Mammary epithelial cell (primary cell): ENCODE measurements at regions not wholly inside any gene's neighbourhood (a gene's known extent, or its start where the extent isn't known, plus 50 kb on each side); places are given as distances from the start of the nearest gene placed in this dataset.

Source experiments
- CTCF ChIP-seq, 2 donors: IDR thresholded peaks in 1 of 2; conservative IDR thresholded peaks in 1 of 2; 2 replicates each; pipeline ENCODE4 v1.5.1; 2011 to 2012; ENCODE audit warnings: inconsistent platforms in 2 of 2, low read length in 2 of 2, mild to moderate bottlenecking in 2 of 2, control low read depth in 1 of 2, low read depth in 1 of 2; ENCODE audit not compliant: insufficient read depth in 1 of 2; ENCODE audit errors: extremely low read depth in 1 of 2
- EZH2 ChIP-seq: IDR thresholded peaks from 2 replicates; pipeline ENCODE4 v1.6.1; 2012; ENCODE audit warnings: low read length, inconsistent platforms, borderline replicate concordance

GRCh38 chr2:78553866-78554647 is 471.4 kb upstream of the REG3G start:
- no peak for TF ChIP-seq CTCF (conservative IDR thresholded peaks at IDR 0.05 in 1 of 2, IDR thresholded peaks at IDR 0.05 in 1 of 2; ENCODE audit: extremely low read depth in 1 of 2, insufficient read depth in 1 of 2, low read depth in 1 of 2, low read length in 2 of 2)
- TF ChIP-seq EZH2: no peak
